GM23338 (cell line): ENCODE measurements at regions not wholly inside any gene's neighbourhood (a gene's known extent, or its start where the extent isn't known, plus 50 kb on each side); places are given as distances from the start of the nearest gene placed in this dataset.

Source experiments
- CREB1 ChIP-seq: fragments of 250-450 bp; sonication (Bioruptor Pico); IDR thresholded peaks from 2 replicates; pipeline ENCODE4 v1.5.0; 2020; ENCODE audit warnings: low read depth, mild to moderate bottlenecking, moderate library complexity
- EZH2 ChIP-seq: fragments of 200-600 bp; sonication (generic); IDR thresholded peaks from one replicate; pipeline ENCODE4 v1.8.0; 2017; ENCODE audit warnings: antibody characterized with exemption, mild to moderate bottlenecking, low read depth; ENCODE audit not compliant: unreplicated experiment
- EZH2phosphoT487 ChIP-seq: fragments of 200-600 bp; sonication (generic); IDR thresholded peaks from one replicate; pipeline ENCODE4 v1.8.1; 2018; ENCODE audit warnings: antibody characterized with exemption; ENCODE audit not compliant: unreplicated experiment
- JUNB ChIP-seq: IDR thresholded peaks from one replicate; pipeline ENCODE4 v1.6.1; 2016; ENCODE audit warnings: antibody characterized with exemption; ENCODE audit not compliant: unreplicated experiment
- NANOG ChIP-seq: IDR thresholded peaks from 2 replicates; pipeline ENCODE4 v1.6.1; 2016; ENCODE audit warnings: antibody characterized with exemption, borderline replicate concordance
- POLR2AphosphoS5 ChIP-seq: IDR thresholded peaks from 2 replicates; pipeline ENCODE4 v1.6.1; 2016; ENCODE audit warnings: antibody characterized with exemption, low read depth
- STAT1 ChIP-seq: IDR thresholded peaks from one replicate; pipeline ENCODE4 v1.6.1; 2016; ENCODE audit warnings: antibody characterized with exemption; ENCODE audit not compliant: unreplicated experiment
- ZNF331 ChIP-seq: fragments of 250-450 bp; sonication (Bioruptor Pico); IDR thresholded peaks from 2 replicates; pipeline ENCODE4 v1.5.0; 2020; ENCODE audit warnings: low read depth, mild to moderate bottlenecking, moderate library complexity
- TF ChIP-seq, protein P1 (sequence below): IDR thresholded peaks from one replicate; pipeline ENCODE4 v1.6.1; 2018; ENCODE audit warnings: antibody characterized with exemption; ENCODE audit not compliant: unreplicated experiment
- TF ChIP-seq, protein P2 (sequence below), 2 experiments: fragments of 200-600 bp in 1 of 2; sonication (generic) in 1 of 2; conservative IDR thresholded peaks; 2 replicates each; pipeline versions ENCODE4 v1.5.1 to v1.6.1; 2016 to 2017; ENCODE audit warnings: antibody characterized with exemption in 2 of 2, low read depth in 2 of 2, mild to moderate bottlenecking in 2 of 2, moderate library complexity in 1 of 2
- TF ChIP-seq, protein P3 (sequence below): fragments of 250-450 bp; sonication (Bioruptor Pico); IDR thresholded peaks from 2 replicates; pipeline ENCODE4 v1.5.0; 2020; ENCODE audit warnings: mild to moderate bottlenecking, moderate library complexity
- TF ChIP-seq, protein P4 (sequence below): IDR thresholded peaks from 2 replicates; pipeline ENCODE4 v1.6.1; 2016; ENCODE audit warnings: antibody characterized with exemption

DNA sequence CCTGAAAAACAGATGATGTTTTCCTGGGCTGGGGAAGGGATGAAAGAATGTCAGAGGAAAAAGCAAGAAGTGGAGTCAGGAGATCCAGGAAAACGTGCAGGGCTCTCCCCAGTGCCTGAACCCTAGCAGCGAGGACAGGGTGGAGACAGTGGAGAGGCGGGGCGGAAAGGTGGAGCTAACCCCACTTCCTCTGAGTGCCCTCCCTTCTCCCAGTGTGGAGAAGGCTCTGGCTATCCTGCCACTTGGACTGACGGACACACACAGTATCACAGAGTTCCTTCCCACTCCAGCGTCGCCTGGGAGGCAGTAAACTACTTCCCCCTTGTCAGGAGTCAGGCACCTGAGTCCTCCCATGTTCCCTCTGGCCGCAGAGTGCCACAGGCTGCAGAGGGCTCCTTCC is 125.3 kb upstream of the CHRNA7 start:
- TF ChIP-seq POLR2AphosphoS5 (no peak), EZH2phosphoT487 (no peak), EZH2 (no peak), JUNB (no peak), NANOG (no peak), STAT1 (no peak), CREB1 (CRISPR knock-in tag) (no peak), ZNF331 (CRISPR knock-in tag) (no peak)
- TF ChIP-seq, protein P1, sequence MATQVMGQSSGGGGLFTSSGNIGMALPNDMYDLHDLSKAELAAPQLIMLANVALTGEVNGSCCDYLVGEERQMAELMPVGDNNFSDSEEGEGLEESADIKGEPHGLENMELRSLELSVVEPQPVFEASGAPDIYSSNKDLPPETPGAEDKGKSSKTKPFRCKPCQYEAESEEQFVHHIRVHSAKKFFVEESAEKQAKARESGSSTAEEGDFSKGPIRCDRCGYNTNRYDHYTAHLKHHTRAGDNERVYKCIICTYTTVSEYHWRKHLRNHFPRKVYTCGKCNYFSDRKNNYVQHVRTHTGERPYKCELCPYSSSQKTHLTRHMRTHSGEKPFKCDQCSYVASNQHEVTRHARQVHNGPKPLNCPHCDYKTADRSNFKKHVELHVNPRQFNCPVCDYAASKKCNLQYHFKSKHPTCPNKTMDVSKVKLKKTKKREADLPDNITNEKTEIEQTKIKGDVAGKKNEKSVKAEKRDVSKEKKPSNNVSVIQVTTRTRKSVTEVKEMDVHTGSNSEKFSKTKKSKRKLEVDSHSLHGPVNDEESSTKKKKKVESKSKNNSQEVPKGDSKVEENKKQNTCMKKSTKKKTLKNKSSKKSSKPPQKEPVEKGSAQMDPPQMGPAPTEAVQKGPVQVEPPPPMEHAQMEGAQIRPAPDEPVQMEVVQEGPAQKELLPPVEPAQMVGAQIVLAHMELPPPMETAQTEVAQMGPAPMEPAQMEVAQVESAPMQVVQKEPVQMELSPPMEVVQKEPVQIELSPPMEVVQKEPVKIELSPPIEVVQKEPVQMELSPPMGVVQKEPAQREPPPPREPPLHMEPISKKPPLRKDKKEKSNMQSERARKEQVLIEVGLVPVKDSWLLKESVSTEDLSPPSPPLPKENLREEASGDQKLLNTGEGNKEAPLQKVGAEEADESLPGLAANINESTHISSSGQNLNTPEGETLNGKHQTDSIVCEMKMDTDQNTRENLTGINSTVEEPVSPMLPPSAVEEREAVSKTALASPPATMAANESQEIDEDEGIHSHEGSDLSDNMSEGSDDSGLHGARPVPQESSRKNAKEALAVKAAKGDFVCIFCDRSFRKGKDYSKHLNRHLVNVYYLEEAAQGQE, result no peak
- TF ChIP-seq, protein P2, sequence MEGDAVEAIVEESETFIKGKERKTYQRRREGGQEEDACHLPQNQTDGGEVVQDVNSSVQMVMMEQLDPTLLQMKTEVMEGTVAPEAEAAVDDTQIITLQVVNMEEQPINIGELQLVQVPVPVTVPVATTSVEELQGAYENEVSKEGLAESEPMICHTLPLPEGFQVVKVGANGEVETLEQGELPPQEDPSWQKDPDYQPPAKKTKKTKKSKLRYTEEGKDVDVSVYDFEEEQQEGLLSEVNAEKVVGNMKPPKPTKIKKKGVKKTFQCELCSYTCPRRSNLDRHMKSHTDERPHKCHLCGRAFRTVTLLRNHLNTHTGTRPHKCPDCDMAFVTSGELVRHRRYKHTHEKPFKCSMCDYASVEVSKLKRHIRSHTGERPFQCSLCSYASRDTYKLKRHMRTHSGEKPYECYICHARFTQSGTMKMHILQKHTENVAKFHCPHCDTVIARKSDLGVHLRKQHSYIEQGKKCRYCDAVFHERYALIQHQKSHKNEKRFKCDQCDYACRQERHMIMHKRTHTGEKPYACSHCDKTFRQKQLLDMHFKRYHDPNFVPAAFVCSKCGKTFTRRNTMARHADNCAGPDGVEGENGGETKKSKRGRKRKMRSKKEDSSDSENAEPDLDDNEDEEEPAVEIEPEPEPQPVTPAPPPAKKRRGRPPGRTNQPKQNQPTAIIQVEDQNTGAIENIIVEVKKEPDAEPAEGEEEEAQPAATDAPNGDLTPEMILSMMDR (conservative IDR thresholded peaks at IDR 0.05; ENCODE audit: low read depth in 2 of 2), result no peak
- TF ChIP-seq, protein P3, sequence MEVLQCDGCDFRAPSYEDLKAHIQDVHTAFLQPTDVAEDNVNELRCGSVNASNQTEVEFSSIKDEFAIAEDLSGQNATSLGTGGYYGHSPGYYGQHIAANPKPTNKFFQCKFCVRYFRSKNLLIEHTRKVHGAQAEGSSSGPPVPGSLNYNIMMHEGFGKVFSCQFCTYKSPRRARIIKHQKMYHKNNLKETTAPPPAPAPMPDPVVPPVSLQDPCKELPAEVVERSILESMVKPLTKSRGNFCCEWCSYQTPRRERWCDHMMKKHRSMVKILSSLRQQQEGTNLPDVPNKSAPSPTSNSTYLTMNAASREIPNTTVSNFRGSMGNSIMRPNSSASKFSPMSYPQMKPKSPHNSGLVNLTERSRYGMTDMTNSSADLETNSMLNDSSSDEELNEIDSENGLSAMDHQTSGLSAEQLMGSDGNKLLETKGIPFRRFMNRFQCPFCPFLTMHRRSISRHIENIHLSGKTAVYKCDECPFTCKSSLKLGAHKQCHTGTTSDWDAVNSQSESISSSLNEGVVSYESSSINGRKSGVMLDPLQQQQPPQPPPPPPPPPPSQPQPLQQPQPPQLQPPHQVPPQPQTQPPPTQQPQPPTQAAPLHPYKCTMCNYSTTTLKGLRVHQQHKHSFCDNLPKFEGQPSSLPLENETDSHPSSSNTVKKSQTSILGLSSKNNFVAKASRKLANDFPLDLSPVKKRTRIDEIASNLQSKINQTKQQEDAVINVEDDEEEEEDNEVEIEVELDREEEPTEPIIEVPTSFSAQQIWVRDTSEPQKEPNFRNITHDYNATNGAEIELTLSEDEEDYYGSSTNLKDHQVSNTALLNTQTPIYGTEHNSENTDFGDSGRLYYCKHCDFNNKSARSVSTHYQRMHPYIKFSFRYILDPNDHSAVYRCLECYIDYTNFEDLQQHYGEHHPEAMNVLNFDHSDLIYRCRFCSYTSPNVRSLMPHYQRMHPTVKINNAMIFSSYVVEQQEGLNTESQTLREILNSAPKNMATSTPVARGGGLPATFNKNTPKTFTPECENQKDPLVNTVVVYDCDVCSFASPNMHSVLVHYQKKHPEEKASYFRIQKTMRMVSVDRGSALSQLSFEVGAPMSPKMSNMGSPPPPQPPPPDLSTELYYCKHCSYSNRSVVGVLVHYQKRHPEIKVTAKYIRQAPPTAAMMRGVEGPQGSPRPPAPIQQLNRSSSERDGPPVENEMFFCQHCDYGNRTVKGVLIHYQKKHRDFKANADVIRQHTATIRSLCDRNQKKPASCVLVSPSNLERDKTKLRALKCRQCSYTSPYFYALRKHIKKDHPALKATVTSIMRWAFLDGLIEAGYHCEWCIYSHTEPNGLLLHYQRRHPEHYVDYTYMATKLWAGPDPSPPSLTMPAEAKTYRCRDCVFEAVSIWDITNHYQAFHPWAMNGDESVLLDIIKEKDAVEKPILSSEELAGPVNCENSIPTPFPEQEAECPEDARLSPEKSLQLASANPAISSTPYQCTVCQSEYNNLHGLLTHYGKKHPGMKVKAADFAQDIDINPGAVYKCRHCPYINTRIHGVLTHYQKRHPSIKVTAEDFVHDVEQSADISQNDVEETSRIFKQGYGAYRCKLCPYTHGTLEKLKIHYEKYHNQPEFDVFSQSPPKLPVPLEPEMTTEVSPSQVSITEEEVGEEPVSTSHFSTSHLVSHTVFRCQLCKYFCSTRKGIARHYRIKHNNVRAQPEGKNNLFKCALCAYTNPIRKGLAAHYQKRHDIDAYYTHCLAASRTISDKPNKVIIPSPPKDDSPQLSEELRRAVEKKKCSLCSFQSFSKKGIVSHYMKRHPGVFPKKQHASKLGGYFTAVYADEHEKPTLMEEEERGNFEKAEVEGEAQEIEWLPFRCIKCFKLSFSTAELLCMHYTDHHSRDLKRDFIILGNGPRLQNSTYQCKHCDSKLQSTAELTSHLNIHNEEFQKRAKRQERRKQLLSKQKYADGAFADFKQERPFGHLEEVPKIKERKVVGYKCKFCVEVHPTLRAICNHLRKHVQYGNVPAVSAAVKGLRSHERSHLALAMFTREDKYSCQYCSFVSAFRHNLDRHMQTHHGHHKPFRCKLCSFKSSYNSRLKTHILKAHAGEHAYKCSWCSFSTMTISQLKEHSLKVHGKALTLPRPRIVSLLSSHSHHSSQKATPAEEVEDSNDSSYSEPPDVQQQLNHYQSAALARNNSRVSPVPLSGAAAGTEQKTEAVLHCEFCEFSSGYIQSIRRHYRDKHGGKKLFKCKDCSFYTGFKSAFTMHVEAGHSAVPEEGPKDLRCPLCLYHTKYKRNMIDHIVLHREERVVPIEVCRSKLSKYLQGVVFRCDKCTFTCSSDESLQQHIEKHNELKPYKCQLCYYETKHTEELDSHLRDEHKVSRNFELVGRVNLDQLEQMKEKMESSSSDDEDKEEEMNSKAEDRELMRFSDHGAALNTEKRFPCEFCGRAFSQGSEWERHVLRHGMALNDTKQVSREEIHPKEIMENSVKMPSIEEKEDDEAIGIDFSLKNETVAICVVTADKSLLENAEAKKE (CRISPR knock-in tag), result no peak
- TF ChIP-seq, protein P4, sequence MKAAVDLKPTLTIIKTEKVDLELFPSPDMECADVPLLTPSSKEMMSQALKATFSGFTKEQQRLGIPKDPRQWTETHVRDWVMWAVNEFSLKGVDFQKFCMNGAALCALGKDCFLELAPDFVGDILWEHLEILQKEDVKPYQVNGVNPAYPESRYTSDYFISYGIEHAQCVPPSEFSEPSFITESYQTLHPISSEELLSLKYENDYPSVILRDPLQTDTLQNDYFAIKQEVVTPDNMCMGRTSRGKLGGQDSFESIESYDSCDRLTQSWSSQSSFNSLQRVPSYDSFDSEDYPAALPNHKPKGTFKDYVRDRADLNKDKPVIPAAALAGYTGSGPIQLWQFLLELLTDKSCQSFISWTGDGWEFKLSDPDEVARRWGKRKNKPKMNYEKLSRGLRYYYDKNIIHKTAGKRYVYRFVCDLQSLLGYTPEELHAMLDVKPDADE, result no peak
